H1 (cell line): ENCODE measurements at regions not wholly inside any gene's neighbourhood (a gene's known extent, or its start where the extent isn't known, plus 50 kb on each side); places are given as distances from the start of the nearest gene placed in this dataset.
"Not testable (repeated sequence)": the region's sequence is repeated elsewhere in the genome, so short reads cannot be mapped to it uniquely, and the experiment has no call there.

Experiments
- CTCF ChIA-PET: fragments of 300-600 bp; sonication (Branson Sonifier 250); formaldehyde crosslinking; loops from one replicate; lab custom pipeline; 2021; ENCODE audit not compliant: partially characterized antibody; lab: Charles Lee
- POLR2A ChIA-PET: fragments of 300-600 bp; sonication (Branson Sonifier 250); formaldehyde crosslinking; loops from one replicate; lab custom pipeline; 2021; ENCODE audit warnings: inconsistent platforms; ENCODE audit not compliant: partially characterized antibody; lab: Charles Lee
- DNase-seq, 2 experiments: peaks; one replicate each; pipeline versions ENCODE4 v3.0.0 to v3.0.0-alpha.2; 2010 to 2022; ENCODE audit warnings: low spot score in 2 of 2, low read depth in 1 of 2, mixed read lengths in 1 of 2
- FAIRE-seq: peaks from 2 replicates; lab custom pipeline; 2011; peaks lifted over from hg19 to GRCh38; lab: Jason Lieb, UNC
- H2AFZ ChIP-seq: 2 replicates; pipeline ENCODE4 v1.8.1; 2012; ENCODE audit warnings: low read length, inconsistent platforms
- H2AK5ac ChIP-seq: 2 replicates; pipeline ENCODE4 v1.6.1; 2013; ENCODE audit warnings: low read depth, low read length
- H2BK120ac ChIP-seq: replicated peaks from 2 replicates; pipeline ENCODE3; 2013; ENCODE audit warnings: low read depth, low read length, inconsistent platforms
- H2BK12ac ChIP-seq: 2 replicates; pipeline ENCODE4 v1.6.1; 2013; ENCODE audit warnings: low read depth, low read length
- H2BK15ac ChIP-seq: 2 replicates; pipeline ENCODE4 v1.6.1; 2013; ENCODE audit warnings: low read length
- H2BK20ac ChIP-seq: 2 replicates; pipeline ENCODE4 v1.6.1; 2013; ENCODE audit warnings: low read length
- H2BK5ac ChIP-seq: 2 replicates; pipeline ENCODE4 v1.6.1; 2013; ENCODE audit warnings: low read depth, low read length
- H3K14ac ChIP-seq: 2 replicates; pipeline ENCODE4 v1.6.1; 2013; ENCODE audit warnings: inconsistent platforms; ENCODE audit not compliant: insufficient read length
- H3K18ac ChIP-seq: 2 replicates; pipeline ENCODE4 v1.6.1; 2013; ENCODE audit warnings: low read length; ENCODE audit errors: extremely low read depth
- H3K23ac ChIP-seq: 2 replicates; pipeline ENCODE4 v1.6.1; 2013; ENCODE audit warnings: inconsistent platforms; ENCODE audit not compliant: insufficient read length
- H3K23me2 ChIP-seq: 2 replicates; pipeline ENCODE4 v1.6.1; 2013; ENCODE audit warnings: low read depth, low read length
- H3K27ac ChIP-seq: 2 replicates; pipeline ENCODE4 v1.6.1; 2011; ENCODE audit warnings: low read depth, low read length, inconsistent platforms
- H3K27me3 ChIP-seq, 4 experiments: replicated peaks in 1 of 4; 1 replicate in 1 of 4; 2 replicates in 3 of 4; pipeline versions ENCODE4 v1.6.1 to v1.8.1; 2011 to 2013; ENCODE audit warnings: low read length in 3 of 4, mild to moderate bottlenecking in 3 of 4, inconsistent platforms in 2 of 4, mixed read lengths in 2 of 4, moderate library complexity in 1 of 4; ENCODE audit not compliant: control insufficient read depth in 3 of 4, insufficient read depth in 3 of 4; ENCODE audit errors: extremely low read depth in 1 of 4
- H3K36me3 ChIP-seq, 4 experiments: 2 replicates each; pipeline versions ENCODE4 v1.6.1 to v1.8.1; 2011 to 2013; ENCODE audit warnings: mild to moderate bottlenecking in 4 of 4, low read length in 3 of 4, moderate library complexity in 2 of 4, control low read depth in 1 of 4, inconsistent platforms in 1 of 4; ENCODE audit not compliant: insufficient read depth in 4 of 4, control insufficient read depth in 2 of 4
- H3K4ac ChIP-seq: replicated peaks from 2 replicates; pipeline ENCODE3; 2013; ENCODE audit warnings: low read length, low read depth, mixed read lengths, inconsistent platforms; ENCODE audit not compliant: insufficient read length
- H3K4me1 ChIP-seq, 4 experiments: replicated peaks in 1 of 4; 1 replicate in 1 of 4; 2 replicates in 3 of 4; pipeline versions ENCODE4 v1.6.1 to v1.8.1; 2011 to 2013; ENCODE audit warnings: low read length in 3 of 4, inconsistent platforms in 2 of 4, mixed read lengths in 1 of 4; ENCODE audit not compliant: insufficient read depth in 4 of 4, control insufficient read depth in 3 of 4
- H3K4me2 ChIP-seq, 2 experiments: 2 replicates each; pipeline versions ENCODE4 v1.6.1 to v1.8.1; 2011 to 2013; ENCODE audit warnings: low read depth in 2 of 2, low read length in 2 of 2, control low read depth in 1 of 2, inconsistent platforms in 1 of 2, mild to moderate bottlenecking in 1 of 2; ENCODE audit not compliant: insufficient read depth in 1 of 2
- H3K4me3 ChIP-seq, 4 experiments: fragments of 200-600, 300-600 bp in 1 of 4; sonication (generic), shearing (Covaris generic), sonication (Bioruptor Twin) in 1 of 4; 2 replicates each; pipeline versions ENCODE4 v1.5.1 to v1.8.1; 2011 to 2016; ENCODE audit warnings: low read length in 4 of 4, low read depth in 3 of 4, control low read depth in 2 of 4, inconsistent platforms in 2 of 4, mild to moderate bottlenecking in 2 of 4, mixed read lengths in 1 of 4, moderate library complexity in 1 of 4; ENCODE audit not compliant: insufficient read depth in 2 of 4; ENCODE audit errors: extremely low read depth in 1 of 4
- H3K56ac ChIP-seq: replicated peaks from 2 replicates; pipeline ENCODE3; 2013; ENCODE audit warnings: low read depth, mild to moderate bottlenecking, mixed read lengths, low read length, inconsistent platforms; ENCODE audit not compliant: insufficient read length
- H3K79me1 ChIP-seq: 2 replicates; pipeline ENCODE4 v1.6.1; 2013; ENCODE audit warnings: low read depth, low read length, control low read depth
- H3K79me2 ChIP-seq, 2 experiments: 2 replicates each; pipeline versions ENCODE4 v1.6.1 to v1.8.1; 2012 to 2013; ENCODE audit warnings: low read length in 2 of 2, mild to moderate bottlenecking in 2 of 2, inconsistent platforms in 1 of 2; ENCODE audit not compliant: insufficient read depth in 2 of 2, control insufficient read depth in 1 of 2
- H3K9ac ChIP-seq, 4 experiments: replicated peaks in 1 of 4; 1 replicate in 1 of 4; 2 replicates in 3 of 4; pipeline versions ENCODE4 v1.6.1 to v1.8.1; 2011 to 2013; ENCODE audit warnings: low read depth in 3 of 4, low read length in 3 of 4, control low read depth in 2 of 4, mild to moderate bottlenecking in 2 of 4, moderate library complexity in 2 of 4, inconsistent platforms in 1 of 4; ENCODE audit errors: extremely low read depth in 1 of 4
- H3K9me3 ChIP-seq, 2 experiments: 2 replicates each; pipeline versions ENCODE4 v1.6.1 to v1.8.1; 2012 to 2013; ENCODE audit warnings: mild to moderate bottlenecking in 2 of 2, moderate library complexity in 2 of 2, control low read depth in 1 of 2, inconsistent platforms in 1 of 2, low read depth in 1 of 2, low read length in 1 of 2, mixed read lengths in 1 of 2; ENCODE audit not compliant: insufficient read depth in 2 of 2
- H4K20me1 ChIP-seq, 2 experiments: replicated peaks in 1 of 2; 2 replicates each; pipeline versions ENCODE3 to v1.8.1; 2011 to 2013; ENCODE audit warnings: inconsistent platforms in 2 of 2, low read length in 2 of 2, mild to moderate bottlenecking in 1 of 2; ENCODE audit not compliant: insufficient read depth in 2 of 2, control insufficient read depth in 1 of 2
- H4K5ac ChIP-seq: 2 replicates; pipeline ENCODE4 v1.6.1; 2013; ENCODE audit warnings: low read length, low read depth, mixed read lengths, inconsistent platforms; ENCODE audit not compliant: insufficient read length
- H4K8ac ChIP-seq: 2 replicates; pipeline ENCODE4 v1.8.0; 2013; ENCODE audit warnings: mild to moderate bottlenecking, moderate library complexity, low read length, inconsistent platforms; ENCODE audit not compliant: insufficient read depth; ENCODE audit errors: extremely low read depth
- H4K91ac ChIP-seq: replicated peaks from 2 replicates; pipeline ENCODE3; 2013; ENCODE audit warnings: low read length, mixed read lengths, inconsistent platforms; ENCODE audit not compliant: insufficient read length
- WGBS, 2 experiments: shearing (Covaris generic) in 1 of 2; methylation state at CpG; one replicate each; pipeline versions ENCODE4 v1.1.6 to v1.1.7; 2013 to 2015; ENCODE audit warnings: low lambda C conversion rate in 2 of 2, mixed read lengths in 2 of 2, inconsistent platforms in 1 of 2, low coverage in 1 of 2, missing lambda C conversion rate in 1 of 2; ENCODE audit not compliant: insufficient replicate concordance in 2 of 2, insufficient coverage in 1 of 2, insufficient read length in 1 of 2; ENCODE audit errors: extremely low coverage in 1 of 2, missing lambda C conversion rate in 1 of 2; 5-methylcytosine and 5-hydroxymethylcytosine counted together

- not testable (repeated sequence) for H3K4me1 ChIP-seq, H3K9ac ChIP-seq, H3K4ac ChIP-seq, H3K27ac ChIP-seq, H4K91ac ChIP-seq, H4K5ac ChIP-seq, H3K4me3 ChIP-seq, H3K14ac ChIP-seq, H2BK12ac ChIP-seq, H2BK15ac ChIP-seq, H3K36me3 ChIP-seq, H3K56ac ChIP-seq, FAIRE-seq, H2BK5ac ChIP-seq, H3K9me3 ChIP-seq, H3K18ac ChIP-seq, H2AK5ac ChIP-seq, H3K23ac ChIP-seq, H4K20me1 ChIP-seq, H3K4me2 ChIP-seq, H3K79me1 ChIP-seq, H4K8ac ChIP-seq, H2BK120ac ChIP-seq, H2AFZ ChIP-seq, H3K23me2 ChIP-seq, DNase-seq, H2BK20ac ChIP-seq, H3K27me3 ChIP-seq, H3K79me2 ChIP-seq
- ChIA-PET CTCF (interaction anchor here (1.0 to 1.3 kb wide), 2 partner anchors 10 to 58 kb away, joined by 3 read pairs; no protein-coding TSS in a partner anchor), POLR2A (interaction anchor here (0.7 kb wide), 1 partner anchor 248 kb away, joined by 3 read pairs; no protein-coding TSS in a partner anchor)
- WGBS, 2 experiments: 88% methylated on average over 1 of the region's 1 CpG; no CpG with 5 or more reads in 1 of the 2 experiments
Measured at GRCh38 chr5:38134294-38134693, 124.1 kb upstream of the EGFLAM start.
